SK-N-SH (cell line): ENCODE measurements at regions not wholly inside any gene's neighbourhood (a gene's known extent, or its start where the extent isn't known, plus 50 kb on each side); places are given as distances from the start of the nearest gene placed in this dataset.
"Not testable (repeated sequence)": the region's sequence is repeated elsewhere in the genome, so short reads cannot be mapped to it uniquely, and the experiment has no call there.

ENCODE experiments used
- CTCF ChIA-PET: fragments of 300-600, 350-600 bp; formaldehyde crosslinking; extraction: SDS; loops from one replicate; lab custom pipeline; 2021; lab: Yijun Ruan, JAX
- POLR2A ChIA-PET: fragments of 350-600 bp; sonication (Branson Sonifier 250); formaldehyde crosslinking; extraction: SDS; loops from one replicate; lab custom pipeline; 2020; ENCODE audit warnings: antibody characterized with exemption, inconsistent platforms; lab: Yijun Ruan, JAX
- DNase-seq: peaks from one replicate; pipeline ENCODE4 v3.0.0; 2012
- H2AFZ ChIP-seq: fragments of 200-600 bp; sonication (generic); 2 replicates; pipeline ENCODE4 v1.8.1; 2016; ENCODE audit warnings: antibody characterized with exemption, mild to moderate bottlenecking, low read depth
- H3F3A ChIP-seq: fragments of 200-600 bp; sonication (generic); replicated peaks from 2 replicates; pipeline ENCODE3; 2016; ENCODE audit warnings: antibody characterized with exemption, mild to moderate bottlenecking; ENCODE audit not compliant: insufficient read depth
- H3K27ac ChIP-seq, 2 experiments: fragments of 200-500 bp in 1 of 2; fragments of 200-600 bp in 1 of 2; sonication (Bioruptor generic) in 1 of 2; sonication (generic), shearing (Covaris generic) in 1 of 2; 2 replicates each; pipeline versions ENCODE4 v1.5.1 to v1.6.1; 2014 to 2016; ENCODE audit warnings: low read depth in 2 of 2, inconsistent platforms in 1 of 2, low read length in 1 of 2, mild to moderate bottlenecking in 1 of 2, mixed read lengths in 1 of 2
- H3K27me3 ChIP-seq: fragments of 200-600 bp; sonication (generic), shearing (Covaris generic); 2 replicates; pipeline ENCODE4 v1.6.1; 2016; ENCODE audit warnings: mixed run types; ENCODE audit not compliant: insufficient read depth
- H3K36me3 ChIP-seq, 2 experiments: fragments of 200-500 bp in 1 of 2; fragments of 200-600 bp in 1 of 2; sonication (Bioruptor generic) in 1 of 2; sonication (generic) in 1 of 2; replicated peaks in 1 of 2; 2 replicates each; pipeline versions ENCODE3 to v1.5.1; 2014 to 2016; ENCODE audit warnings: low read length in 1 of 2, mild to moderate bottlenecking in 1 of 2; ENCODE audit not compliant: insufficient read depth in 2 of 2, control insufficient read depth in 1 of 2
- H3K4me1 ChIP-seq, 2 experiments: fragments of 200-500 bp in 1 of 2; fragments of 200-600 bp in 1 of 2; sonication (Bioruptor generic) in 1 of 2; sonication (generic), shearing (Covaris generic) in 1 of 2; 2 replicates each; pipeline versions ENCODE4 v1.5.1 to v1.6.1; 2014 to 2016; ENCODE audit warnings: low read depth in 1 of 2, low read length in 1 of 2, mixed run types in 1 of 2; ENCODE audit not compliant: insufficient read depth in 2 of 2, control insufficient read depth in 1 of 2
- H3K4me2 ChIP-seq: fragments of 200-600 bp; sonication (generic), shearing (Covaris generic); 2 replicates; pipeline ENCODE4 v1.6.1; 2017; ENCODE audit warnings: mixed run types
- H3K4me3 ChIP-seq, 2 experiments: fragments of 200-500 bp in 1 of 2; fragments of 200-600 bp in 1 of 2; sonication (Bioruptor generic) in 1 of 2; sonication (generic), shearing (Covaris generic) in 1 of 2; 2 replicates each; pipeline versions ENCODE4 v1.5.1 to v1.8.1; 2014 to 2016; ENCODE audit warnings: low read depth in 2 of 2, inconsistent platforms in 1 of 2, low read length in 1 of 2, mild to moderate bottlenecking in 1 of 2, mixed read lengths in 1 of 2, moderate library complexity in 1 of 2
- H3K79me2 ChIP-seq: fragments of 200-600 bp; sonication (generic); 2 replicates; pipeline ENCODE4 v1.8.1; 2017; ENCODE audit warnings: mild to moderate bottlenecking; ENCODE audit not compliant: insufficient read depth
- H3K9ac ChIP-seq: fragments of 200-600 bp; sonication (generic); 2 replicates; pipeline ENCODE4 v1.6.1; 2017; ENCODE audit warnings: mixed run types
- H3K9me2 ChIP-seq: fragments of 200-600 bp; sonication (generic); 2 replicates; pipeline ENCODE4 v1.6.1; 2017; ENCODE audit warnings: mixed run types
- H3K9me3 ChIP-seq: fragments of 200-600 bp; sonication (generic); 2 replicates; pipeline ENCODE4 v1.6.1; 2017; ENCODE audit warnings: mixed run types, mild to moderate bottlenecking, moderate library complexity
- H4K20me1 ChIP-seq: fragments of 200-600 bp; sonication (generic); 2 replicates; pipeline ENCODE4 v1.6.1; 2017; ENCODE audit warnings: mild to moderate bottlenecking, mixed run types; ENCODE audit not compliant: insufficient read depth
- CHD2 ChIP-seq: fragments of 150-350 bp; IDR thresholded peaks from 2 replicates; pipeline ENCODE4 v1.6.1; 2018; ENCODE audit warnings: low read length; ENCODE audit not compliant: partially characterized antibody
- EP300 ChIP-seq, 2 experiments: IDR thresholded peaks; 2 replicates each; pipeline versions ENCODE4 v1.4.0 to v1.6.1; 2012; ENCODE audit warnings: borderline replicate concordance in 1 of 2, low read depth in 1 of 2, low read length in 1 of 2
- EZH2phosphoT487 ChIP-seq: fragments of 200-600 bp; sonication (generic); IDR thresholded peaks from 2 replicates; pipeline ENCODE4 v1.6.1; 2017; ENCODE audit warnings: low read depth, mixed run types, mild to moderate bottlenecking, antibody characterized with exemption, moderate library complexity, borderline replicate concordance
- FOSL2 ChIP-seq: IDR thresholded peaks from 2 replicates; pipeline ENCODE4 v1.4.0; 2012; ENCODE audit warnings: low read depth, mild to moderate bottlenecking, moderate library complexity, borderline replicate concordance
- GATA2 ChIP-seq: sonication (generic); formaldehyde crosslinking; IDR thresholded peaks from 2 replicates; pipeline ENCODE4 v1.5.0; 2020; ENCODE audit warnings: mild to moderate bottlenecking, missing genetic modification reagents
- POLR2AphosphoS5 ChIP-seq: IDR thresholded peaks from 2 replicates; pipeline ENCODE4 v1.6.1; 2012; ENCODE audit warnings: low read depth, low read length
- RAD21 ChIP-seq: IDR thresholded peaks from 2 replicates; pipeline ENCODE4 v1.6.1; 2012; ENCODE audit warnings: mild to moderate bottlenecking, low read length
- RCOR1 ChIP-seq: fragments of 150-350 bp; IDR thresholded peaks from 2 replicates; pipeline ENCODE4 v1.6.1; 2017; ENCODE audit warnings: antibody characterized with exemption, low read length
- RFX5 ChIP-seq: IDR thresholded peaks from 2 replicates; pipeline ENCODE4 v1.6.1; 2012; ENCODE audit warnings: mild to moderate bottlenecking, improper control_type of control experiment, low read length
- SMC3 ChIP-seq: IDR thresholded peaks from 2 replicates; pipeline ENCODE4 v1.6.1; 2012; ENCODE audit warnings: low read depth, low read length, improper control_type of control experiment
- TCF12 ChIP-seq: IDR thresholded peaks from 2 replicates; pipeline ENCODE4 v1.4.0; 2012
- TEAD4 ChIP-seq: IDR thresholded peaks from 2 replicates; pipeline ENCODE4 v1.4.0; 2012; ENCODE audit warnings: mild to moderate bottlenecking, borderline replicate concordance; ENCODE audit not compliant: insufficient read depth
- WGBS: methylation state at CpG from one replicate; pipeline ENCODE4 v1.1.6; 2017; ENCODE audit warnings: low lambda C conversion rate; 5-methylcytosine and 5-hydroxymethylcytosine counted together
- TF ChIP-seq, protein P1 (sequence below): IDR thresholded peaks from 2 replicates; pipeline ENCODE4 v1.6.1; 2012; ENCODE audit warnings: mild to moderate bottlenecking, low read depth, low read length, moderate library complexity
- TF ChIP-seq, protein P2 (sequence below): fragments of 150-350 bp; IDR thresholded peaks from 2 replicates; pipeline ENCODE4 v1.6.1; 2017; ENCODE audit warnings: antibody characterized with exemption, low read length, low read depth, borderline replicate concordance
- TF ChIP-seq, protein P3 (sequence below): IDR thresholded peaks from 2 replicates; pipeline ENCODE4 v1.4.0; 2012; ENCODE audit warnings: low read depth

DNA sequence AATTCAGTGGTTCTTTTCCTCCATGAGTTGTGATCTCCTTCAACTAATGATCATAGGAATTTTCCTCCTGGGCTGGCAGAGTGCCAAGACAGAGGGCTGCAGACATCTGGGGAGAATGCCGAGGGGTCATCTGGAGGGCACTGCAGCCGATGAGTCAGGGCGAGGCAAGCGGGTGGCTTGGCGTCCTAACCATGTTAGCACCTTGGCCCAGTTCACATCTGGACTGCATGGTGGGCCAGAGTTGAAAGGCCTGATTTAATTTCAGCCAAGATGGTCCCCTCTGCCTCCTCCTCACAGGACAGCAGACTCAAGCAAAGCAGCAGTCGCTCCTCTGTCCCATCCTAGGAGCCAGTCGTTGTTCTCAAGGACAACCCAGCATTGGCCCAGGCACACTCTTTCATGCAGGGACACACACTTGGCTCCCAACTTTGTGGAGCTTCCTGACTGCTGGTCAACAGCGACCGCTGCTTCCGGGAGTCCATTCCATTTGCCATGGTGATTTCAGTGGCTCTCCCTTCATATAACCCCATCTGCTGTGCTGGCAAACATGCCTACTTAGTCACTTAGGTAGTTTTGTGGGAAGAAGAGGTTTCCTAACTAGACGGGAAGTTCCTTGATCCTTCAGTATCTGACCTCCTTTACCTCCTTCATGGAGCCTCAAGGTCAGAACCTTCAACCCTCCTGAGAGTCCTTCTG lies 161.8 kb downstream of the TTC8 start (continued):
- TF ChIP-seq TEAD4 (no peak), EP300 (IDR thresholded peaks at IDR 0.05; ENCODE audit: borderline replicate concordance in 1 of 2, low read depth in 1 of 2, low read length in 1 of 2) (peak; percentile 33 to 78; a peak in 3 of 4 replicates), CHD2 (peak; percentile 9)
- TF ChIP-seq, protein P1, sequence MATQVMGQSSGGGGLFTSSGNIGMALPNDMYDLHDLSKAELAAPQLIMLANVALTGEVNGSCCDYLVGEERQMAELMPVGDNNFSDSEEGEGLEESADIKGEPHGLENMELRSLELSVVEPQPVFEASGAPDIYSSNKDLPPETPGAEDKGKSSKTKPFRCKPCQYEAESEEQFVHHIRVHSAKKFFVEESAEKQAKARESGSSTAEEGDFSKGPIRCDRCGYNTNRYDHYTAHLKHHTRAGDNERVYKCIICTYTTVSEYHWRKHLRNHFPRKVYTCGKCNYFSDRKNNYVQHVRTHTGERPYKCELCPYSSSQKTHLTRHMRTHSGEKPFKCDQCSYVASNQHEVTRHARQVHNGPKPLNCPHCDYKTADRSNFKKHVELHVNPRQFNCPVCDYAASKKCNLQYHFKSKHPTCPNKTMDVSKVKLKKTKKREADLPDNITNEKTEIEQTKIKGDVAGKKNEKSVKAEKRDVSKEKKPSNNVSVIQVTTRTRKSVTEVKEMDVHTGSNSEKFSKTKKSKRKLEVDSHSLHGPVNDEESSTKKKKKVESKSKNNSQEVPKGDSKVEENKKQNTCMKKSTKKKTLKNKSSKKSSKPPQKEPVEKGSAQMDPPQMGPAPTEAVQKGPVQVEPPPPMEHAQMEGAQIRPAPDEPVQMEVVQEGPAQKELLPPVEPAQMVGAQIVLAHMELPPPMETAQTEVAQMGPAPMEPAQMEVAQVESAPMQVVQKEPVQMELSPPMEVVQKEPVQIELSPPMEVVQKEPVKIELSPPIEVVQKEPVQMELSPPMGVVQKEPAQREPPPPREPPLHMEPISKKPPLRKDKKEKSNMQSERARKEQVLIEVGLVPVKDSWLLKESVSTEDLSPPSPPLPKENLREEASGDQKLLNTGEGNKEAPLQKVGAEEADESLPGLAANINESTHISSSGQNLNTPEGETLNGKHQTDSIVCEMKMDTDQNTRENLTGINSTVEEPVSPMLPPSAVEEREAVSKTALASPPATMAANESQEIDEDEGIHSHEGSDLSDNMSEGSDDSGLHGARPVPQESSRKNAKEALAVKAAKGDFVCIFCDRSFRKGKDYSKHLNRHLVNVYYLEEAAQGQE: no peak
- TF ChIP-seq, protein P2, sequence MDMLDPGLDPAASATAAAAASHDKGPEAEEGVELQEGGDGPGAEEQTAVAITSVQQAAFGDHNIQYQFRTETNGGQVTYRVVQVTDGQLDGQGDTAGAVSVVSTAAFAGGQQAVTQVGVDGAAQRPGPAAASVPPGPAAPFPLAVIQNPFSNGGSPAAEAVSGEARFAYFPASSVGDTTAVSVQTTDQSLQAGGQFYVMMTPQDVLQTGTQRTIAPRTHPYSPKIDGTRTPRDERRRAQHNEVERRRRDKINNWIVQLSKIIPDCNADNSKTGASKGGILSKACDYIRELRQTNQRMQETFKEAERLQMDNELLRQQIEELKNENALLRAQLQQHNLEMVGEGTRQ: no peak

DNA sequence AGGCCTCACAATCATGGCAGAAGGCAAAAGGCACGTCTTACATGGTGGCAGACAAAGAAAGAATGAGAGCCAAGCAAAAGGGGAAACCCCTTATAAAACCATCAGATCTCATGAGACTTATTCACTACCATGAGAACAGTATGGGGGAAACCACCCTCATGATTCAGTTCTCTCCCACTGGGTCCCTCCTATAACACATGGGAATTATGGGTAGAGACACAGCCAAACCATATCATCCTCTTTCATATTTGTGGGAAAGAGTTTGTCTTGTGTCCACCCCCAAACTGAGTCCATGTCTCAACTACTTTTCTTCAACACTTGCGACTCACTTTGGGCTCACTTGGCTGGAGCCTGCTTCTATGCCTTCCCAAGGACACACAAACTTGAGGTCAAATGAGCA lies 162.5 kb downstream of the TTC8 start:
- H4K20me1 ChIP-seq, H3K36me3 ChIP-seq, H3K79me2 ChIP-seq, H3K9me2 ChIP-seq, H3K4me2 ChIP-seq, H3K9ac ChIP-seq, DNase-seq, H3K4me3 ChIP-seq, H3K9me3 ChIP-seq, H3F3A ChIP-seq, H2AFZ ChIP-seq, H3K27me3 ChIP-seq: not testable (repeated sequence)
- Histone ChIP-seq H3K4me1 (peaks cover 0 to 59% of the 10 kb centered on the region in 2 experiments; a peak in 2 of 4 replicates), H3K27ac (peak overlapping the region; percentile 84 to 100; a peak in 3 of 4 replicates)
- ChIA-PET POLR2A (interaction anchor here (1.7 to 2.6 kb wide), 4 partner anchors 11 to 162 kb away, joined by 11 to 35 read pairs (median 22); partner anchors contain the start of gene TTC8), CTCF (interaction anchor here (0.9 kb wide), 1 partner anchor 928 kb away, joined by 3 read pairs; no protein-coding TSS in a partner anchor)
- WGBS: 88% methylated on average over 2 of the region's 2 CpGs

DNA sequence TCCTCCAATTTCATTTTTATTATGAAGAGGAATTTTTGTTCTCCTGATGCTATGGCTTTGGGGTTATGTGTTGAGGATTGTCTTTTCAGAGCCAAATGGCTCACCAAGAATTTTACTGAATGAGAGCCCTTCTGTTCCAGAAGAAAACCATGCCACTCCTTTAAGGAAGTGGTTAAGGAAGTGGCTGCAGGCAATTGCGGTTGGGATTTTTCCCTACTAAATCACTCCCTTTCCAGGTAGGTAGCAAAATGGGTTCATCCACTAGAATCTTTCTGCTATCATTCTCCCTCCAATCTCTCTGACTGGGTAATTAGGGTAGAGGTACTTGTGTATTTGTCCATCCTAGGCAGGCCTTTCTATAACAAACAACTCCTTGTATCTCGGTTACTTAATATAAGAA lies 163.1 kb downstream of the TTC8 start:
- H3K4me3 ChIP-seq: no peak overlapping the region
- no peak overlapping the region for H3K4me2 ChIP-seq
- no peak for DNase-seq
- H3K36me3 ChIP-seq: no peaks in the 10 kb centered on the region
- 95% methylated on average over 2 of the region's 2 CpGs for WGBS
- peaks cover 0 to 54% of the 10 kb centered on the region in 2 experiments; a peak in 2 of 4 replicates for H3K4me1 ChIP-seq
- H2AFZ ChIP-seq: no peak overlapping the region
- ChIA-PET POLR2A (no interaction called here), CTCF (no interaction called here)
- H4K20me1 ChIP-seq: no peaks in the 10 kb centered on the region
- H3F3A ChIP-seq: peaks cover 6% of the 10 kb centered on the region
- no peaks in the 10 kb centered on the region for H3K9me2 ChIP-seq
- H3K27ac ChIP-seq: peak overlapping the region; percentile 84 to 100; a peak in 3 of 4 replicates
- H3K27me3 ChIP-seq: no peaks in the 10 kb centered on the region
- H3K79me2 ChIP-seq: no peaks in the 10 kb centered on the region
- no peaks in the 10 kb centered on the region for H3K9me3 ChIP-seq
- no peak overlapping the region for H3K9ac ChIP-seq
- TF ChIP-seq POLR2AphosphoS5 (no peak), TCF12 (no peak), CHD2 (no peak), GATA2 (no peak), FOSL2 (no peak), RAD21 (no peak), EZH2phosphoT487 (no peak), RFX5 (no peak), RCOR1 (no peak), SMC3 (no peak), EP300 (IDR thresholded peaks at IDR 0.05; ENCODE audit: borderline replicate concordance in 1 of 2, low read depth in 1 of 2, low read length in 1 of 2) (no peak), TEAD4 (no peak)
- TF ChIP-seq, protein P1: no peak
- TF ChIP-seq, protein P3, sequence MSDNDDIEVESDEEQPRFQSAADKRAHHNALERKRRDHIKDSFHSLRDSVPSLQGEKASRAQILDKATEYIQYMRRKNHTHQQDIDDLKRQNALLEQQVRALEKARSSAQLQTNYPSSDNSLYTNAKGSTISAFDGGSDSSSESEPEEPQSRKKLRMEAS: no peak
